H9 (cell line): ENCODE measurements at regions not wholly inside any gene's neighbourhood (a gene's known extent, or its start where the extent isn't known, plus 50 kb on each side); places are given as distances from the start of the nearest gene placed in this dataset.
"Not testable (repeated sequence)": the region's sequence is repeated elsewhere in the genome, so short reads cannot be mapped to it uniquely, and the experiment has no call there.

Experiments used
- DNase-seq: peaks from one replicate; pipeline ENCODE4 v3.0.0-alpha.2; 2017
- H2AFZ ChIP-seq: one replicate; pipeline ENCODE4 v1.6.1; 2013; ENCODE audit warnings: mild to moderate bottlenecking, low read length, control low read depth, moderate library complexity
- H2AK5ac ChIP-seq: 2 replicates; pipeline ENCODE4 v1.6.1; 2013; ENCODE audit warnings: low read length, control low read depth, mixed read lengths; ENCODE audit not compliant: insufficient read length
- H2BK120ac ChIP-seq: one replicate; pipeline ENCODE4 v1.6.1; 2013; ENCODE audit warnings: low read depth, mild to moderate bottlenecking, low read length, control low read depth, inconsistent platforms; ENCODE audit not compliant: poor library complexity, severe bottlenecking
- H2BK12ac ChIP-seq: 2 replicates; pipeline ENCODE4 v1.6.1; 2013; ENCODE audit warnings: low read length, control low read depth, mixed read lengths, low read depth; ENCODE audit not compliant: insufficient read length
- H2BK15ac ChIP-seq: 2 replicates; pipeline ENCODE4 v1.6.1; 2013; ENCODE audit warnings: low read depth, low read length, control low read depth
- H2BK20ac ChIP-seq: one replicate; pipeline ENCODE4 v1.6.1; 2013; ENCODE audit warnings: low read depth, mild to moderate bottlenecking, low read length, control low read depth, inconsistent platforms; ENCODE audit not compliant: poor library complexity, severe bottlenecking
- H2BK5ac ChIP-seq: 2 replicates; pipeline ENCODE4 v1.6.1; 2013; ENCODE audit warnings: low read length, control low read depth, mixed read lengths; ENCODE audit not compliant: insufficient read length
- H3K14ac ChIP-seq: 2 replicates; pipeline ENCODE4 v1.6.1; 2013; ENCODE audit warnings: low read length, control low read depth; ENCODE audit not compliant: insufficient read depth
- H3K18ac ChIP-seq: 2 replicates; pipeline ENCODE4 v1.6.1; 2013; ENCODE audit warnings: low read depth, mild to moderate bottlenecking, mixed read lengths, low read length, control low read depth; ENCODE audit not compliant: insufficient read length
- H3K23ac ChIP-seq: 2 replicates; pipeline ENCODE4 v1.6.1; 2013; ENCODE audit warnings: low read length, control low read depth, mixed read lengths, low read depth; ENCODE audit not compliant: insufficient read length
- H3K23me2 ChIP-seq: 2 replicates; pipeline ENCODE4 v1.6.1; 2013; ENCODE audit warnings: low read depth, mild to moderate bottlenecking, mixed read lengths, low read length, control low read depth; ENCODE audit not compliant: insufficient read length, poor library complexity, severe bottlenecking
- H3K27ac ChIP-seq: 2 replicates; pipeline ENCODE4 v1.5.1; 2013; ENCODE audit warnings: low read length, control low read depth, mixed read lengths, low read depth; ENCODE audit not compliant: insufficient read length
- H3K27me3 ChIP-seq: 2 replicates; pipeline ENCODE4 v1.6.1; 2013; ENCODE audit warnings: low read length, control low read depth, inconsistent platforms; ENCODE audit not compliant: insufficient read depth
- H3K4ac ChIP-seq: 2 replicates; pipeline ENCODE4 v1.6.1; 2013; ENCODE audit warnings: low read depth, mild to moderate bottlenecking, control low read depth, inconsistent platforms, low read length, moderate library complexity
- H3K4me1 ChIP-seq: 2 replicates; pipeline ENCODE4 v1.6.1; 2013; ENCODE audit warnings: low read length, control low read depth, inconsistent platforms; ENCODE audit not compliant: insufficient read depth
- H3K4me2 ChIP-seq: 2 replicates; pipeline ENCODE4 v1.6.1; 2013; ENCODE audit warnings: low read length, control low read depth, mixed read lengths; ENCODE audit not compliant: insufficient read length, insufficient read depth
- H3K56ac ChIP-seq: 2 replicates; pipeline ENCODE4 v1.6.1; 2013; ENCODE audit warnings: low read depth, mild to moderate bottlenecking, mixed read lengths, low read length, control low read depth; ENCODE audit not compliant: insufficient read length
- H3K79me1 ChIP-seq: 2 replicates; pipeline ENCODE4 v1.6.1; 2013; ENCODE audit warnings: low read depth, mild to moderate bottlenecking, moderate library complexity, low read length, control low read depth, inconsistent platforms; ENCODE audit not compliant: insufficient read depth, poor library complexity, severe bottlenecking
- H3K79me2 ChIP-seq: 2 replicates; pipeline ENCODE4 v1.6.1; 2013; ENCODE audit warnings: low read length, control low read depth, inconsistent platforms; ENCODE audit not compliant: insufficient read depth
- H3K9ac ChIP-seq: 2 replicates; pipeline ENCODE4 v1.6.1; 2013; ENCODE audit warnings: low read length, control low read depth, mixed read lengths; ENCODE audit not compliant: insufficient read length; ENCODE audit errors: extremely low read depth
- H3K9me3 ChIP-seq: one replicate; pipeline ENCODE4 v1.6.1; 2013; ENCODE audit warnings: low read depth, low read length, inconsistent platforms; ENCODE audit not compliant: control insufficient read depth
- H3T11ph ChIP-seq: one replicate; pipeline ENCODE4 v1.6.1; 2013; ENCODE audit warnings: mild to moderate bottlenecking, low read length, control low read depth, inconsistent platforms
- H4K20me1 ChIP-seq: one replicate; pipeline ENCODE4 v1.6.1; 2013; ENCODE audit not compliant: control insufficient read depth, insufficient read length, insufficient read depth
- H4K5ac ChIP-seq: 2 replicates; pipeline ENCODE4 v1.6.1; 2013; ENCODE audit warnings: low read depth, mild to moderate bottlenecking, mixed read lengths, low read length, control low read depth; ENCODE audit not compliant: insufficient read length
- H4K8ac ChIP-seq: replicated peaks from 2 replicates; pipeline ENCODE4 v1.6.1; 2013; ENCODE audit warnings: low read length, control low read depth, mixed read lengths, low read depth; ENCODE audit not compliant: insufficient read length
- H4K91ac ChIP-seq: 2 replicates; pipeline ENCODE4 v1.6.1; 2013; ENCODE audit warnings: low read depth, mild to moderate bottlenecking, moderate library complexity, mixed read lengths, low read length, control low read depth; ENCODE audit not compliant: insufficient read length
- H3K27ac Mint-ChIP-seq, 3 experiments: 2 replicates in 2 of 3; 3 replicates in 1 of 3; pipeline ENCODE4 v1.8.0; 2020 to 2021; ENCODE audit warnings: mixed read lengths in 3 of 3, mild to moderate bottlenecking in 1 of 3, moderate library complexity in 1 of 3
- H3K27me3 Mint-ChIP-seq: 2 replicates; pipeline ENCODE4 v1.8.0; 2021; ENCODE audit warnings: low read depth, mild to moderate bottlenecking, moderate library complexity, mixed read lengths
- H3K36me3 Mint-ChIP-seq, 3 experiments: 2 replicates in 2 of 3; 3 replicates in 1 of 3; pipeline ENCODE4 v1.8.0; 2020 to 2021; ENCODE audit warnings: low read depth in 3 of 3, mixed read lengths in 3 of 3; ENCODE audit not compliant: insufficient read depth in 1 of 3
- H3K4me1 Mint-ChIP-seq, 2 experiments: 2 replicates each; pipeline ENCODE4 v1.8.0; 2020; ENCODE audit warnings: mixed read lengths in 2 of 2
- H3K4me3 Mint-ChIP-seq, 2 experiments: 2 replicates in 1 of 2; 3 replicates in 1 of 2; pipeline ENCODE4 v1.8.0; 2020 to 2021; ENCODE audit warnings: mild to moderate bottlenecking in 2 of 2, mixed read lengths in 2 of 2, moderate library complexity in 1 of 2
- H3K9me3 Mint-ChIP-seq, 2 experiments: 2 replicates in 1 of 2; 3 replicates in 1 of 2; pipeline ENCODE4 v1.8.0; 2020; ENCODE audit warnings: mild to moderate bottlenecking in 2 of 2, mixed read lengths in 2 of 2, moderate library complexity in 1 of 2
- WGBS: extraction: QIAGEN DNeasy Blood & Tissue Kit; methylation state at CpG from one replicate; pipeline ENCODE4 v1.1.7; 2013; ENCODE audit warnings: missing lambda C conversion rate, low lambda C conversion rate, mixed read lengths; ENCODE audit not compliant: insufficient read length; ENCODE audit errors: extremely low coverage; 5-methylcytosine and 5-hydroxymethylcytosine counted together
- TF ChIP-seq, protein P1 (sequence below): fragments of 200-600 bp; sonication (generic); conservative IDR thresholded peaks from 3 replicates; pipeline ENCODE4 v1.8.0; 2021; ENCODE audit warnings: antibody characterized with exemption, mild to moderate bottlenecking

DNA sequence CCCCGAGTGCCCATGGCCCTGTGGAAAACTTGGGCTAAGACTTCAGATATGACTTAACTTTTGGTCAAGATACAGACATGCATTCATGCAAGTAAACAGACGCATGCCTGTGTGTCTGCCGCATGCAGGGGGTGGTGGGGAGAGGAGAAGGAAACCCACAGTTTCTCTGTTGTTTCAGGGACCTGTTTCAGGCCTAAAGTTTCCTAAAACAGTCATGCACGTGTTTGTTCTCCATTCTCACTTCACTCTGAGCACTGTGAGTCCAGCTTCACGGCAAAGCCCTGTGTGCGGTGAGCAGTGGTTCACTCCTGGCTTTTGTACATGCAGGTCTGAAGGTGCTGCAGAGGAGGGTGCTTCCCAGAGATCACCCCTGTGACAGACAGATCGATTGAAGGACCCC is 158.7 kb downstream of the FOXL1 start:
- Mint-ChIP-seq H3K9me3 (peaks cover 11 to 17% of the 10 kb centered on the region in 2 experiments), H3K27ac (no peak overlapping the region), H3K4me1 (peaks cover 54 to 55% of the 10 kb centered on the region in 2 experiments), H3K4me3 (no peak overlapping the region), H3K27me3 (peaks cover 37% of the 10 kb centered on the region), H3K36me3 (peaks cover 9 to 20% (median 13%) of the 10 kb centered on the region in 3 experiments)
- Histone ChIP-seq H4K91ac (peak overlapping the region; percentile 31), H4K5ac (no peak overlapping the region), H3K79me2 (no peaks in the 10 kb centered on the region), H3K4me1 (peaks cover 9% of the 10 kb centered on the region; the same call in 1 of the 2 replicates), H2AK5ac (no peak overlapping the region), H3K27ac (no peak overlapping the region), H3K27me3 (no peaks in the 10 kb centered on the region), H3K56ac (no peak overlapping the region), H2BK120ac (no peak overlapping the region), H3K18ac (no peak overlapping the region), H3K4ac (no peak overlapping the region), H2BK12ac (no peak overlapping the region), H4K8ac (no peak overlapping the region), H2BK5ac (no peak overlapping the region), H3K23ac (no peak overlapping the region), H4K20me1 (no peaks in the 10 kb centered on the region), H3K14ac (no peak overlapping the region), H2BK20ac (no peak overlapping the region), H2AFZ (no peak overlapping the region), H3K9ac (no peak overlapping the region), H3K79me1 (no peaks in the 10 kb centered on the region), H3K4me2 (no peak overlapping the region), H2BK15ac (peak overlapping the region; percentile 38; the same call in 1 of the 2 replicates), H3K23me2 (no peaks in the 10 kb centered on the region), H3K9me3 (no peaks in the 10 kb centered on the region), H3T11ph (no peak overlapping the region)
- TF ChIP-seq, protein P1, sequence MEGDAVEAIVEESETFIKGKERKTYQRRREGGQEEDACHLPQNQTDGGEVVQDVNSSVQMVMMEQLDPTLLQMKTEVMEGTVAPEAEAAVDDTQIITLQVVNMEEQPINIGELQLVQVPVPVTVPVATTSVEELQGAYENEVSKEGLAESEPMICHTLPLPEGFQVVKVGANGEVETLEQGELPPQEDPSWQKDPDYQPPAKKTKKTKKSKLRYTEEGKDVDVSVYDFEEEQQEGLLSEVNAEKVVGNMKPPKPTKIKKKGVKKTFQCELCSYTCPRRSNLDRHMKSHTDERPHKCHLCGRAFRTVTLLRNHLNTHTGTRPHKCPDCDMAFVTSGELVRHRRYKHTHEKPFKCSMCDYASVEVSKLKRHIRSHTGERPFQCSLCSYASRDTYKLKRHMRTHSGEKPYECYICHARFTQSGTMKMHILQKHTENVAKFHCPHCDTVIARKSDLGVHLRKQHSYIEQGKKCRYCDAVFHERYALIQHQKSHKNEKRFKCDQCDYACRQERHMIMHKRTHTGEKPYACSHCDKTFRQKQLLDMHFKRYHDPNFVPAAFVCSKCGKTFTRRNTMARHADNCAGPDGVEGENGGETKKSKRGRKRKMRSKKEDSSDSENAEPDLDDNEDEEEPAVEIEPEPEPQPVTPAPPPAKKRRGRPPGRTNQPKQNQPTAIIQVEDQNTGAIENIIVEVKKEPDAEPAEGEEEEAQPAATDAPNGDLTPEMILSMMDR, result no peak
- WGBS, result no CpG with 5 or more reads among the region's 7 CpGs
- DNase-seq, result no peak

GRCh38 chr16:86738322-86738721 is 160.0 kb downstream of the FOXL1 start:
- not testable (repeated sequence) for H3K79me2 ChIP-seq, H2AFZ ChIP-seq, H2BK20ac ChIP-seq, H2BK12ac ChIP-seq, H3K27me3 ChIP-seq, H4K91ac ChIP-seq, H2BK5ac ChIP-seq, H3K4me1 ChIP-seq, H3K79me1 ChIP-seq, H3T11ph ChIP-seq, H3K23ac ChIP-seq, H3K27ac Mint-ChIP-seq, H3K4me3 Mint-ChIP-seq, H2BK120ac ChIP-seq, H2BK15ac ChIP-seq, H3K4ac ChIP-seq, H4K20me1 ChIP-seq, H4K8ac ChIP-seq, H3K4me2 ChIP-seq, DNase-seq, H3K27ac ChIP-seq, H4K5ac ChIP-seq, H3K56ac ChIP-seq, H3K14ac ChIP-seq, H3K23me2 ChIP-seq, H2AK5ac ChIP-seq, H3K18ac ChIP-seq, H3K9me3 ChIP-seq, H3K9ac ChIP-seq
- H3K4me1 Mint-ChIP-seq, result peaks cover 52 to 53% of the 10 kb centered on the region in 2 experiments
- H3K27me3 Mint-ChIP-seq, result peaks cover 28% of the 10 kb centered on the region
- WGBS, result no CpG with 5 or more reads among the region's 35 CpGs
- H3K9me3 Mint-ChIP-seq, result peaks cover 11 to 17% of the 10 kb centered on the region in 2 experiments
- peaks cover 9 to 20% (median 13%) of the 10 kb centered on the region in 3 experiments for H3K36me3 Mint-ChIP-seq
